Peyer's patch (tissue), 4 donors: ENCODE measurements at regions not wholly inside any gene's neighbourhood (a gene's known extent, or its start where the extent isn't known, plus 50 kb on each side); places are given as distances from the start of the nearest gene placed in this dataset.

ENCODE experiments used
- POLR2A ChIP-seq, 2 donors: fragments of 450-650 bp; IDR thresholded peaks; one replicate each; pipeline ENCODE4 v1.5.1; 2017; ENCODE audit warnings: antibody characterized with exemption in 2 of 2, mild to moderate bottlenecking in 2 of 2, moderate library complexity in 2 of 2
- TF ChIP-seq, protein P1 (sequence below), 6 experiments: fragments of 450-650 bp in 4 of 6; fragments of 200-600 bp in 2 of 6; sonication (generic) in 1 of 6; IDR thresholded peaks; one replicate each; pipeline ENCODE4 v1.5.1; 2017 to 2019; ENCODE audit warnings: antibody characterized with exemption in 6 of 6, mild to moderate bottlenecking in 3 of 6, moderate library complexity in 1 of 6

DNA sequence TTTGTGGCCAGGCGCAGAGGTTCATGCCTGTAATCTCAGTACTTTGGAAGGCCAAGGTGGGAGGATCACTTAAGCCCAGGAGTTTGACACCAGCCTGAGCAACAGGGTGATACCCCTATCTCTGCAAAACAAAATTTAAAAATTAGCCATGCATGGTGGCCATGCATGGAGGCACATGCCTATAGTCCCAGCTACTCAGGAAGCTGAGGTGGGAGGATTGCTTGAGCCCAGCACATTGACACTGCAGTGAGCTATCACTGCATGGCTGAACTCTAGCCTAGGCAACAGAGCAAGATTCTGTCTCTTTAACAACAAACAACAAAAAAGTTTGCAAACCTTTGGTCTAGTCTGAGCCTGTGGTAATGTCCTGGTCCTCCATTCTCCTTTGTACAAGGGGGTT, 69.2 kb upstream of the CNEP1R1 start:
- TF ChIP-seq POLR2A (IDR thresholded peaks at IDR 0.05) = no peak
- TF ChIP-seq, protein P1, sequence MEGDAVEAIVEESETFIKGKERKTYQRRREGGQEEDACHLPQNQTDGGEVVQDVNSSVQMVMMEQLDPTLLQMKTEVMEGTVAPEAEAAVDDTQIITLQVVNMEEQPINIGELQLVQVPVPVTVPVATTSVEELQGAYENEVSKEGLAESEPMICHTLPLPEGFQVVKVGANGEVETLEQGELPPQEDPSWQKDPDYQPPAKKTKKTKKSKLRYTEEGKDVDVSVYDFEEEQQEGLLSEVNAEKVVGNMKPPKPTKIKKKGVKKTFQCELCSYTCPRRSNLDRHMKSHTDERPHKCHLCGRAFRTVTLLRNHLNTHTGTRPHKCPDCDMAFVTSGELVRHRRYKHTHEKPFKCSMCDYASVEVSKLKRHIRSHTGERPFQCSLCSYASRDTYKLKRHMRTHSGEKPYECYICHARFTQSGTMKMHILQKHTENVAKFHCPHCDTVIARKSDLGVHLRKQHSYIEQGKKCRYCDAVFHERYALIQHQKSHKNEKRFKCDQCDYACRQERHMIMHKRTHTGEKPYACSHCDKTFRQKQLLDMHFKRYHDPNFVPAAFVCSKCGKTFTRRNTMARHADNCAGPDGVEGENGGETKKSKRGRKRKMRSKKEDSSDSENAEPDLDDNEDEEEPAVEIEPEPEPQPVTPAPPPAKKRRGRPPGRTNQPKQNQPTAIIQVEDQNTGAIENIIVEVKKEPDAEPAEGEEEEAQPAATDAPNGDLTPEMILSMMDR (IDR thresholded peaks at IDR 0.05) = no peak
